ENCODE measurements at regions not wholly inside any gene's neighbourhood (a gene's known extent, or its start where the extent isn't known, plus 50 kb on each side); places are given as distances from the start of the nearest gene placed in this dataset.

- H3K9ac ChIP-seq (replicated peaks; ENCODE audit: extremely low read depth, insufficient read depth, low read length): no peak overlapping the region
- TF ChIP-seq GATA2 (IDR thresholded peaks at IDR 0.05; ENCODE audit: insufficient read depth, insufficient read length, low read depth, low read length) (no peak), EZH2 (IDR thresholded peaks at IDR 0.05; ENCODE audit: borderline replicate concordance, low read depth, low read length, severe bottlenecking) (no peak), CTCF (IDR thresholded peaks at IDR 0.05; ENCODE audit: extremely low read depth in 1 of 2, insufficient read depth in 1 of 2, low read depth in 1 of 2, low read length in 2 of 2) (peak; percentile 36 to 49), POLR2AphosphoS5 (IDR thresholded peaks at IDR 0.05; ENCODE audit: insufficient read depth, low read depth, low read length) (no peak)
- BruUV-seq (replicated peaks): no TSS peak
- H3K4me3 ChIP-seq (replicated peaks in 1 of 3; ENCODE audit: insufficient read depth in 1 of 3, low read depth in 1 of 3, low read length in 3 of 3): no peak overlapping the region
- DNase-seq (ENCODE audit: low read depth, low spot score) (peak; percentile 56), FAIRE-seq (peak; percentile 82)
- no peaks in the 10 kb centered on the region for H3K4me1 ChIP-seq (ENCODE audit: control insufficient read depth, extremely low read depth, insufficient read depth, low read length)
- CTCF ChIA-PET: interaction anchor here (0.6 to 8.7 kb wide), 35 partner anchors 9 to 473 kb away, joined by 3 to 253 read pairs (median 5); no protein-coding TSS in a partner anchor
- H3K79me2 ChIP-seq (ENCODE audit: control insufficient read depth, insufficient read depth, low read length): no peaks in the 10 kb centered on the region
- dilution Hi-C loops (cut with MboI; ENCODE audit: extremely low pct_ligation_motif_present, low sequenced_read_pairs) (no loop called here), intact Hi-C loops (cut with micrococcal nuclease) (loop anchor here (1.0 to 5.0 kb wide), 4 partner anchors 289 to 469 kb away; no protein-coding TSS in a partner anchor)
- H3K9me3 ChIP-seq (replicated peaks; ENCODE audit: control insufficient read depth, insufficient read depth, low read length): no peaks in the 10 kb centered on the region
- POLR2A ChIA-PET: no interaction called here
- H3K36me3 ChIP-seq (ENCODE audit: control insufficient read depth in 2 of 2, extremely low read depth in 1 of 2, insufficient read depth in 2 of 2, low read length in 2 of 2): no peaks in the 10 kb centered on the region
- no peaks in the 10 kb centered on the region for H3K9me1 ChIP-seq (replicated peaks; ENCODE audit: control insufficient read depth, extremely low read depth, insufficient read depth, low read length)
- H3K27ac ChIP-seq (ENCODE audit: insufficient read depth, low read depth, low read length): no peak overlapping the region
- peaks cover 5 to 12% of the 10 kb centered on the region in 2 experiments for H3K27me3 ChIP-seq (ENCODE audit: control insufficient read depth in 2 of 2, insufficient read depth in 2 of 2, low read length in 2 of 2)
- no peak overlapping the region for H2AFZ ChIP-seq (ENCODE audit: low read depth, low read length)
- H4K20me1 ChIP-seq (replicated peaks; ENCODE audit: control insufficient read depth, extremely low read depth, insufficient read depth, low read length): no peaks in the 10 kb centered on the region
- H3K4me2 ChIP-seq (ENCODE audit: insufficient read depth, low read length): no peak overlapping the region
These were observed 156.2 kb upstream of the NABP1 start for GRCh38 chr2:191521608-191522208.

Data from endothelial cell of umbilical vein (primary cell).